NCI-H1092 treated with DMSO at 0.1 percent for 48 hours (cell line): ENCODE measurements at regions not wholly inside any gene's neighbourhood (a gene's known extent, or its start where the extent isn't known, plus 50 kb on each side); places are given as distances from the start of the nearest gene placed in this dataset.
"Not testable (repeated sequence)": the region's sequence is repeated elsewhere in the genome, so short reads cannot be mapped to it uniquely, and the experiment has no call there.

Source experiments
- DNase-seq: peaks from one replicate; lab custom pipeline; 2025; lab: John Stamatoyannopoulos, UW

GRCh38 chr9:115804206-115804605 is 349.4 kb upstream of the PAPPA start:
- DNase-seq: no peak

GRCh38 chr9:115808108-115808507 is 345.5 kb upstream of the PAPPA start:
- no peak for DNase-seq

DNA sequence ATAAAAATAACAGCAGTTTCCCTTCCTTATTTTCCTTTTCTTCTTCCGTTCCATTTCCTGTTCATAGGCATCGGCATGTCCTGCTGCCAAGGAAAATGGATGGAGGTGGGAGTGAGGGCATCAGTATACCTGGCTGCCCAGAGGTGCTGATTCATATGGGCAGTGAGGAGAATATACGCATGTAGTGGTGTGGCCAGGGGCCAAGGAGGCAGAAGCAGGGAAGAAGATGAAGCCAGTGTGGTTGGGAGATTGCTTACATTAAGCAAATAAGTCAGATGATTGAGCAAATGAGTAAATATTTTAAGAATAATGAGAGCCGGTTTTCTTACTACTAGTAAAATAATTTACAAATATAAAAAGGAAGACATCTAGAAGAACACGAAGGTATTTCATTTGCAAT is 344.9 kb upstream of the PAPPA start:
- no peak for DNase-seq

DNA sequence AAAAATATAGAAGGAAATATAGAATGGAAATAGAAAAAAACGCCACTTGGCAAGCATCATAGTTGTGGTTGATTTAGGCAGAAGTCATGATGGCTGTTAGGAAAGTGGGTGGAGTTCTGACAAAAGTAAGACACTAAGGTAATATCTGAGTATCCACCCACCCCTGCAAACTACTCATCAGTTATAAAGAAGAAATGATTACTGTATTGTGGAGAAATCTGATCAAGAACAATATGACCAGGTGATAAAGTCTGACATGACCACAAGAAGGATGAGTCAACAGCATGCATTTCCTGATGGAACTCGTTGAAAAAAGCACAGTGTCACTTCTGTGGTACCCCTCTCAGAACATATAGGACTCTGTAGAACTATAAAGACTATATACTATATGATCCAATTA is 343.4 kb upstream of the PAPPA start:
- DNase-seq: no peak

DNA sequence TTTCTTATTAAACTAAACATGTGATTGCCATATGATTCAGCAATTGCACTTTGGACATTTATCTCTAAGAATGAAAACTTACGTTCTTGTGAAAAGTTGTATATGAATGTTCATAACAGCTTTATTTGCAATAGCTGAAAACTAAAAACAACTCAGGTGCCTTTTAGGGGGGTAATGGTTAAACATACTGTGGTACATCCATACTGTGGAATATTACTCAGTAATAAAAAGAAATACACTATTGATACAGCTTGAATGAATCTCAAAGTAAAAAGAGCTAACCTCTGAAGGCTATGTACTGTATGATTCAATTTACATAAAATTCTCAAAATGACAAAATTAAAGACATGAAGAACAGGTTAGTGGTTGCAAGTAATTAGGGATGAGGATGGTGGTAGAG is 339.5 kb upstream of the PAPPA start:
- DNase-seq: no peak

DNA sequence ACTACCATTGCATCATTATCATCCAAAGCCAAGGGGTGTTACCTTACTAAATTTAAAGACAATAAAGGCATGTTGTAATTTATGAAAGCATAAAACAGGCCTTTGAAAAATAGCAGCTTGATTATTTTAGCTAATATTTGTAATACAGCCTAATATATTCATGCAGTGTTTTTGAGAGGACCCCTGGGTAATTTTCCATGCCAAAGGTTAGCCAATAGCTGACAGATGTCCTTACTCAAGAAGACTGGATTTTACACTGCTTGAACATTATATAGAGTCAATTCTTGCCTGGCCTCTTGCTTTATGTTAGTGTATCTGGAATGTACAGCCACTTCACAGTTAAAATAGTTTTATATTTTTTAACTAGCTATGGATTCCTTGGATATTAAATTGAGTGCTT is 337.8 kb upstream of the PAPPA start:
- no peak for DNase-seq

DNA sequence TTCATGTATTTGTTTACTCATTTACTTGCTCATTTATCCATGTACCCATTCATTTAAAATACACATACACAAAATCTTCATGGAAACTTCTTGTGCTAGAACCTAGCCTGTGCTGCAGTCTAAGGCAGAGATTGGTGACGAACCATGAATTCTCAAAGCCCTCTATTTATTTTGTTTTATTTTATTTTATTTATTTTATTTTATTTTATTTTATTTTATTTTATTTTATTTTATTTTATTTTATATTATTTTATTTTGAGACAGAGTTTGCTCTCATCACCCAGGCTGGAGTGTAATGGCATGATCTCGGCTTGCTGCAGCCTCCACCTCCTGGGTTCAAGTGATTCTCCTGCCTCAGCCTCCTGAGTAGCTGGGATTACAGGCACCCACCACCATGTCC is 334.9 kb upstream of the PAPPA start:
- DNase-seq: not testable (repeated sequence)

DNA sequence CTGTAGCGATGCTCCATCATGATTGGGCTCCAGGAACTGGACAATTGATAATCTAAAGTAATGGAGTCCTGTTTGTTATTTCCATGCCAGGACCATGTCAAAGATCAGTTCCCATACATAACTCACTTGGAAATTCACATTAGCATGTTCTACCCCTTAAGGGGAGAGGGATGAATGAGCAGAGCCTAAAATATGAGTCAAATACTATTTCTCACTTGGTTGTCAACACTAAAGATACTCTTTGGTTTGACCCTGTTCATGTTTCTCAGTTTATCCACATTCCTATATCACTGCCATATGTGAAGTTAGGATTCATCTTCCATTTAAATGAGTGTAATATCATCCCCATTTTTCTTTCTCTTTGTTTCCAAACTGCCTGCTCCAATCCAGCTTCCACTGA is 321.6 kb upstream of the PAPPA start:
- DNase-seq: no peak

DNA sequence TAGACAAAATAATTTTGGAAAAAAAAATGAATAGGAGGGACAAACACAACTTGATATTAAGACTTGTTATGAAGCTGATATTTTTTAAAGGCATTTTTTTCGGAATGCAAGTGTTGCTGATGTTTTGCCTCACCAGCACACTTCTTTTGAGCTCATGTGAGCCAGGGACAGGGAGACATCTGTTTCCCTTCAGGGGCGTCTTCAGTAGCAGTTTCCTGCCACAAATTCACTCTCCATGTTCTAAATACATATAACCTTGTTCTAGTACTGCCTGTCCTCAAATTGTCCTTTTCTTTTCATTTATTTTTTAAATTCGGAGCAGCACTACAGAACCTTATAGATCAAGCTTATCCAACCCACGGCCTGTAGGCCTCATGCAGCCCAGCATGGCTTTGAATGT is 316.0 kb upstream of the PAPPA start:
- DNase-seq: no peak

GRCh38 chr9:115838417-115838816 is 315.2 kb upstream of the PAPPA start:
- DNase-seq: no peak

DNA sequence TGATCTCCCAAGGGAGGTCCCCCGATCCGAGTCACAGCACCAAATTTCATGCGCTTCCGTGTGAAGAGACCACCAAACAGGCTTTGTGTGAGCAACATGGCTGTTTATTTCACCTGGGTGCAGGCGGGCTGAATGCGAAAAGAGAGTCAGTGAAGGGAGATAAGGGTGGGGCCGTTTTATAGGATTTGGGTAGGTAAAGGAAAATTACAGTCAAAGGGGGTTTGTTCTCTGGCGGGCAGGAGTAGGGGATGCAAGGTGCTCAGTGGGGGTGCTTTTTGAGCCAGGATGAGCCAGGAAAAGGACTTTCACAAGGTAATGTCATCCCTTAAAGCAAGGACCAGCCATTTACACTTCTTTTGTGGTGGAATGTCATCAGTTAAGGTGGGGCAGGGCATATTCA is 309.2 kb upstream of the PAPPA start:
- not testable (repeated sequence) for DNase-seq

DNA sequence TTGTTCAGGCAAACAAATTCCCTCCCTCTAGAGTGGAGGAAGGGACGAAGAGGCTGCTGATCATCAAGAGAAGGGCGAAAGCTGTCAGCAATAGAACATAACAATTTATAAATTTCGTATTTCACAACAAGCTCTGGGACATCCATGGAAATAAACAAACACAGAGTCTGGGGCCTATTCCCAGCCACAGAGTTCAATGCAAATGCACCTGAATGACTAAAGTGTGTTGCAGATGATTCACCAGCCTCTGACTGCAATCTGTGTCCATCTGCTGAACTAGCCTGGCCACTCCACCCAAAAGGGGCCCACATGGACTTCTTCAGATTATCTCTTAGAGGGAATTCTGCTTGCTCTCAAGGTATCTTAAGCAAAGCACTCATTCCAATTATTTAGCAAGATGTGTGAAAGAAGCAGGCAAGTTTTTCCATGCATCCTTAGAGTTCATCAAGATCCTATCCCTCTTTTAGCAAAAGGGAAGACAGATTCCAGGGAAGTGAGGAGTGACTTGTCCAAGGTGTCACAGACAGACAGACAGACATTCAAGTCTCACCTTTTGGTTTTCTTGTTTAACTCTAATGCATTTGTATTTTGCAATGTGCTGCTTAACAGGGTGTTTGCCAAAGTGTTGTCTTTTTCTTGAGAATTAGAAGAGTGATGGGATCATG is 307.8 kb upstream of the PAPPA start:
- DNase-seq: no peak

GRCh38 chr9:115847216-115847615 is 306.4 kb upstream of the PAPPA start:
- DNase-seq: no peak

DNA sequence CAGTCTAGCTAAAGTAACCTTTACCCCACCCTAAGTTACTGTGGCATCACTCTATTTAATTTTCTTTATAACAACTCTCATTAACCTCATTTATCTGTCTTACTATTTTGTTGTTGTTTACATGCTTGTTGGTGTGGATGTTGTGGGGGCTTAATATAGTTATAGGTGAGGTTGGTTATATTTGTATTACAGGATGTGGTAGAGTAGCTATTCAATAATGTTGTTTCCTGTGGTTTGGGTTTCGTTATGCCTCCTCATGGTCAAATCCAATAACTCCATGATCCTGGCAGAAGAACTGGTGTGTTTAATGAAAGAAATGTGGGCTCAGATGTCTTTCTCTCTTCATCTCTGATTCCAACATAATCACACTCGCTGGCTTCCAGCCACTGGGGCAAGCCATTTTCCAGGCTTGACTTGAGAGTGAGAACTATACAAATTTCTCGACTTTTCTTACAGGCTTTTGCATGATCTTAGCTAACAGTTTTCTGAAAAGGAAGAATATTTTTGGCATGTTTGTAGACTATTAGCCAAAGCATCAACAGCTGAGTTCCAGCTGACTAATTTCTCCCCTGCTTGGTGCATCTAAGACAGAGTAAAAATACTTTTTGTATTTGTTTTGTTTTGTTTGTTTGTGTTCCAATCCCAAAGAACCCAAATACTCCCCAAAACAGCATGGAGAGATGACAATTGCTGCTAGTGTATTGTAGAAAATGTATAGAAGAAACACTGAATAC is 303.7 kb upstream of the PAPPA start:
- DNase-seq: no peak

- no peak for DNase-seq
Observed at GRCh38 chr9:115850548-115851304, 302.9 kb upstream of the PAPPA start.

DNA sequence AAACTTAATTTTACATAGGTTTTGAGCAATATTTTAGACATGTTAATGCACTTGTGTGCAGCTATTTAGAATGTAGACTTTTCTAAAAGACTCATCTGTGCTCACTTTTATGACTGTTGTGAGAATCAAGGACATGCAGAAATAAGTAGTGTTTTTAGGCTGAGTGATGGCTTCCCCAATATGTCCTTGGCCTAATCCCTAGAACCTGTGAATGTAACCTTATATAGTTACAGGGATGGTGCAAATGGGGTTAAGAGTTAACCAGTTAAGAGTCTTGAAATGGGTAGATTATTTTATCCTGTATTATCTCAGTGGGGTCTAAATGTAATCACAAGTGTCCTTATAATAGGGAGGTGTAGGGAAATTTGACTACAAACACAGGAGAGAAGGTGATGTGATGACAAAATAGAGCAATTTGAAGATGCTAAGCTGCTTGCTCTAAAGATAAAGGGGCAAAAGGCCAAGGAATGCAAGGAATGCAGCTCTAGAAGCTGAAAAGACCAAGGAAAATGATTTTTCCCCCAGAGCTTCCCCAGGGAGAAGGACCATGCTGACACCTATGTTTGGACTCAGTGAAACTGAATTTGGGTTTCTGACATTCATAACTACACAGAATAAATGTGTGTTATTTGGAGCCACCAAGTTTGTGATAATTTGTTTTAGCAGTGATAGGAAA is 298.0 kb upstream of the PAPPA start:
- no peak for DNase-seq

- not testable (repeated sequence) for DNase-seq
Observed at GRCh38 chr9:115858421-115858820, 295.2 kb upstream of the PAPPA start.

DNA sequence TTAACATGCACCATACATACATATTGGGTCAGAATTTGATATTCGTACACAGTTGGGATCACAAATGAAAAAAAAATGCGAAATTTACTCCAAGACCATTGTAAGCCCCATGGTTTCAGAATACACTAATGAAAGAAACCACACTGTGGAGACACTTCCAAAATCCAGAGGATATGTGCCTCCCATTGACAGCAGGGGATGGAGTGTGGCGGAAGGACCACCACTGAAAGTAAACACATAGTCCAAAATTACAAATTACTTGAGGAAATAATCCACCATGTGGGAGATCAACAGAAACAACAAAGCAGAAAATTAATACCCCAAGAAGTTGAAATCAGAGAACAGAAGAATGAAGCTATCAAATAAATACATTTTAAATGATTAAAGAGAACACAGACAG is 291.6 kb upstream of the PAPPA start:
- DNase-seq: no peak

DNA sequence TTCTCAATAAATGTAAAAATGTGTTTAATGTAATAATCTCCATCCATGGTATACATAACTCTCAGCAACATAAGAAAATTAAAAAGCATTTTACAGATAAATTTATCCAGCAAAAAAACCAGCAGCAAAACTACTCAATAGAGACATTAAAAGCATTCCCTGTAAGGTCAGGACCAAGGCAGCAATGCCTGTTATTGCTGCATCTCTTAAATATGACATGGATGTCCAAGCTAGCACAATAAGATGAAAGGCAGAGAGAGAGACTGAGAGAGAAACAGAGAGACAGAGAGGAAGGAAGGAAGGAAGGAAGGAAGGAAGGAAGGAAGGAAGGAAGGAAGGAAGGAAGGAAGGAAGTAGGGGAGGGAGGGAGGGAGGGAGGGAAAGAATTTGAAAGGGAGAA is 289.0 kb upstream of the PAPPA start:
- DNase-seq: no peak

DNA sequence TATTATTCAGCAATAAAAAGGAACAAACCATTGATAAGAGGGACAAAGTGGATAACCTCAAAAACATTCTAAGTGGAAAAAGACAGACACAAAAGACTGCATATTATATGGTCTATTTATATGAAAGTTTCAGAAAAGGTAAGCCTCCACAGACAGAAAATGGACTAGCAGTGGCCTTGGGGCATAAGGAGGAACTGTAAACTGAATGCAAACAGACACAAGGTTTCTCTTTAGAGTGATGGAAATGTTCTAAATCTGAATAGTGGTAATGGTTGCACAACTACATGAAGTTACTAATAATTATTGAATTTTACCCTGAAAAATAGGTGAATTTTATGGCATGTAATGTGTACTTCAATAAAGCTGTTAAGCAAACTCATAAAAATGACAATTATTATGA is 286.3 kb upstream of the PAPPA start:
- no peak for DNase-seq

GRCh38 chr9:115877852-115878438 is 275.6 kb upstream of the PAPPA start:
- DNase-seq: no peak

- DNase-seq: no peak
Observed at GRCh38 chr9:115879451-115879850, 274.1 kb upstream of the PAPPA start.
